CD14-positive monocyte (primary cell): ENCODE measurements at regions not wholly inside any gene's neighbourhood (a gene's known extent, or its start where the extent isn't known, plus 50 kb on each side); places are given as distances from the start of the nearest gene placed in this dataset.

Experiments
- DNase-seq, 3 donors: peaks; one replicate each; pipeline ENCODE4 v3.0.0-alpha.2; 2011 to 2022
- H2AFZ ChIP-seq: 2 replicates; pipeline ENCODE4 v1.6.0; 2012; ENCODE audit warnings: mild to moderate bottlenecking, low read depth, low read length, inconsistent platforms; ENCODE audit not compliant: insufficient read depth, poor library complexity, severe bottlenecking
- H3K27ac ChIP-seq, 2 donors: 1 replicate in 1 of 2; 2 replicates in 1 of 2; pipeline ENCODE4 v1.5.1; 2012 to 2013; ENCODE audit warnings: low read length in 2 of 2, control low read depth in 1 of 2, inconsistent platforms in 1 of 2, low read depth in 1 of 2, mild to moderate bottlenecking in 1 of 2
- H3K27me3 ChIP-seq, 2 donors: one replicate each; pipeline versions ENCODE4 v1.6.0 to v1.6.1; 2011 to 2013; ENCODE audit warnings: low read length in 2 of 2; ENCODE audit not compliant: control insufficient read depth in 2 of 2, insufficient read depth in 2 of 2
- H3K36me3 ChIP-seq, 2 donors: replicated peaks in 1 of 2; 1 replicate in 1 of 2; 2 replicates in 1 of 2; pipeline versions ENCODE4 v1.5.1 to v1.6.1; 2012 to 2013; ENCODE audit warnings: low read length in 2 of 2, control low read depth in 1 of 2, inconsistent platforms in 1 of 2, mild to moderate bottlenecking in 1 of 2; ENCODE audit not compliant: insufficient read depth in 2 of 2, control insufficient read depth in 1 of 2
- H3K4me1 ChIP-seq, 2 donors: 1 replicate in 1 of 2; 2 replicates in 1 of 2; pipeline versions ENCODE4 v1.5.1 to v1.6.1; 2012 to 2013; ENCODE audit warnings: low read length in 2 of 2, control low read depth in 1 of 2, inconsistent platforms in 1 of 2, mild to moderate bottlenecking in 1 of 2, moderate library complexity in 1 of 2; ENCODE audit not compliant: insufficient read depth in 2 of 2, control insufficient read depth in 1 of 2
- H3K4me2 ChIP-seq: replicated peaks from 2 replicates; pipeline ENCODE3; 2012; ENCODE audit warnings: low read length, moderate library complexity, mild to moderate bottlenecking; ENCODE audit not compliant: poor library complexity, severe bottlenecking; ENCODE audit errors: extremely low read depth
- H3K4me3 ChIP-seq, 3 experiments: fragments of 200-600 bp in 1 of 3; sonication (generic) in 1 of 3; replicated peaks in 1 of 3; 1 replicate in 2 of 3; 2 replicates in 1 of 3; pipeline ENCODE4 v1.5.1; 2011 to 2013; ENCODE audit warnings: low read length in 3 of 3, mild to moderate bottlenecking in 3 of 3, control low read depth in 2 of 3, low read depth in 2 of 3, inconsistent platforms in 1 of 3, moderate library complexity in 1 of 3
- H3K79me2 ChIP-seq: 2 replicates; pipeline ENCODE4 v1.6.0; 2012; ENCODE audit warnings: mild to moderate bottlenecking, control low read depth, inconsistent platforms, low read length, moderate library complexity; ENCODE audit not compliant: insufficient read depth
- H3K9ac ChIP-seq: 2 replicates; pipeline ENCODE4 v1.6.0; 2017; ENCODE audit warnings: low read length, mild to moderate bottlenecking; ENCODE audit not compliant: insufficient read depth, poor library complexity, severe bottlenecking
- H3K9me3 ChIP-seq, 2 donors: replicated peaks in 1 of 2; 1 replicate in 1 of 2; 2 replicates in 1 of 2; pipeline versions ENCODE4 v1.5.1 to v1.6.1; 2012 to 2013; ENCODE audit warnings: low read length in 2 of 2, control low read depth in 1 of 2; ENCODE audit not compliant: control insufficient read depth in 1 of 2, insufficient read depth in 1 of 2
- H4K20me1 ChIP-seq: 2 replicates; pipeline ENCODE4 v1.6.0; 2012; ENCODE audit warnings: mild to moderate bottlenecking, low read length, control low read depth, moderate library complexity; ENCODE audit not compliant: insufficient read depth
- H3K27ac Mint-ChIP-seq, 7 donors: one replicate each; pipeline ENCODE4 v1.8.0; 2020; ENCODE audit warnings: mild to moderate bottlenecking in 7 of 7, mixed read lengths in 7 of 7, moderate library complexity in 6 of 7, inconsistent platforms in 2 of 7
- H3K27me3 Mint-ChIP-seq, 3 donors: one replicate each; pipeline ENCODE4 v1.8.0; 2021 to 2022; ENCODE audit warnings: low read depth in 3 of 3, mild to moderate bottlenecking in 3 of 3, mixed read lengths in 3 of 3, moderate library complexity in 3 of 3, inconsistent platforms in 1 of 3
- H3K36me3 Mint-ChIP-seq, 2 donors: one replicate each; pipeline ENCODE4 v1.8.0; 2020; ENCODE audit warnings: mixed read lengths in 2 of 2, inconsistent platforms in 1 of 2, mild to moderate bottlenecking in 1 of 2
- H3K4me1 Mint-ChIP-seq: one replicate; pipeline ENCODE4 v1.8.0; 2020; ENCODE audit warnings: mild to moderate bottlenecking, mixed read lengths
- H3K4me3 Mint-ChIP-seq, 2 donors: one replicate each; pipeline ENCODE4 v1.8.0; 2020; ENCODE audit warnings: mild to moderate bottlenecking in 2 of 2, mixed read lengths in 2 of 2, moderate library complexity in 1 of 2
- H3K9me3 Mint-ChIP-seq, 7 donors: one replicate each; pipeline ENCODE4 v1.8.0; 2020 to 2022; ENCODE audit warnings: mixed read lengths in 7 of 7, mild to moderate bottlenecking in 6 of 7, moderate library complexity in 6 of 7, inconsistent platforms in 2 of 7
- WGBS: methylation state at CpG from one replicate; pipeline ENCODE4 v1.1.5; 2013; ENCODE audit warnings: missing lambda C conversion rate; ENCODE audit not compliant: insufficient coverage; 5-methylcytosine and 5-hydroxymethylcytosine counted together
- intact Hi-C, 2 donors: fragments of 100-400 bp; cut with micrococcal nuclease; formaldehyde crosslinking; loops; one replicate each; pipeline versions ENCODE4 v1.15.0 to v1.15.1; 2023
- TF ChIP-seq, protein P1 (sequence below): fragments of 200-600 bp; IDR thresholded peaks from one replicate; pipeline ENCODE4 v1.8.0; 2022; ENCODE audit warnings: antibody characterized with exemption, mild to moderate bottlenecking

DNA sequence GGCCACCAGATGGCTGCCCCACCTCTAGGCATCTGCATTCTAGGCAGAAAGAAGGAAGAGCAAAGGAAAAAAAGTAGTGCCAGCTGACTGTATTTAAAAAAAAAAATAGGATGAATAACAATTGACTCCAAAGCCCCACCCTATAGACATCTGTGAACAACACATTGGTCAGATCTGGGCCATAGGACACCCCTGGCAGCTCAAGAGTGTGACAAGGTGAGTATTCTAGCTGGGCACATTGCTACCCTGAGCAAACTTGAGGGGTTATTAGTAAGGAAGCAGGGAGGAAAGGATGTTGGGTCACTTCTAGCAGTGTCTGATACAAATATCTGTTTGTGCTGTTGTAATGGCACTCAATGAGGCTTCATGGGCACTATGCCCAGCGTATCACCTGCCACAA is 58.6 kb upstream of the NPAS2 start:
- H3K79me2 ChIP-seq, result no peaks in the 10 kb centered on the region
- 89% methylated on average over 1 of the region's 1 CpG for WGBS
- no peak overlapping the region for H2AFZ ChIP-seq
- H3K4me2 ChIP-seq, result no peak overlapping the region
- Mint-ChIP-seq H3K36me3 (no peaks in the 10 kb centered on the region), H3K27ac (no peak overlapping the region), H3K4me1 (no peaks in the 10 kb centered on the region), H3K27me3 (peaks cover 2 to 9% (median 6%) of the 10 kb centered on the region in 3 donors), H3K4me3 (no peak overlapping the region), H3K9me3 (peaks cover 0 to 8% (median 4%) of the 10 kb centered on the region in 7 donors)
- TF ChIP-seq, protein P1, sequence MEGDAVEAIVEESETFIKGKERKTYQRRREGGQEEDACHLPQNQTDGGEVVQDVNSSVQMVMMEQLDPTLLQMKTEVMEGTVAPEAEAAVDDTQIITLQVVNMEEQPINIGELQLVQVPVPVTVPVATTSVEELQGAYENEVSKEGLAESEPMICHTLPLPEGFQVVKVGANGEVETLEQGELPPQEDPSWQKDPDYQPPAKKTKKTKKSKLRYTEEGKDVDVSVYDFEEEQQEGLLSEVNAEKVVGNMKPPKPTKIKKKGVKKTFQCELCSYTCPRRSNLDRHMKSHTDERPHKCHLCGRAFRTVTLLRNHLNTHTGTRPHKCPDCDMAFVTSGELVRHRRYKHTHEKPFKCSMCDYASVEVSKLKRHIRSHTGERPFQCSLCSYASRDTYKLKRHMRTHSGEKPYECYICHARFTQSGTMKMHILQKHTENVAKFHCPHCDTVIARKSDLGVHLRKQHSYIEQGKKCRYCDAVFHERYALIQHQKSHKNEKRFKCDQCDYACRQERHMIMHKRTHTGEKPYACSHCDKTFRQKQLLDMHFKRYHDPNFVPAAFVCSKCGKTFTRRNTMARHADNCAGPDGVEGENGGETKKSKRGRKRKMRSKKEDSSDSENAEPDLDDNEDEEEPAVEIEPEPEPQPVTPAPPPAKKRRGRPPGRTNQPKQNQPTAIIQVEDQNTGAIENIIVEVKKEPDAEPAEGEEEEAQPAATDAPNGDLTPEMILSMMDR, result no peak
- no peaks in the 10 kb centered on the region for H3K9me3 ChIP-seq
- intact Hi-C loops, result no loop called here
- H4K20me1 ChIP-seq, result no peaks in the 10 kb centered on the region
- peaks cover 0 to 4% of the 10 kb centered on the region in 2 donors for H3K27me3 ChIP-seq
- H3K27ac ChIP-seq, result no peak overlapping the region
- no peak for DNase-seq
- no peaks in the 10 kb centered on the region for H3K36me3 ChIP-seq
- H3K4me3 ChIP-seq, result no peak overlapping the region
- no peak overlapping the region for H3K9ac ChIP-seq
- H3K4me1 ChIP-seq, result no peaks in the 10 kb centered on the region

DNA sequence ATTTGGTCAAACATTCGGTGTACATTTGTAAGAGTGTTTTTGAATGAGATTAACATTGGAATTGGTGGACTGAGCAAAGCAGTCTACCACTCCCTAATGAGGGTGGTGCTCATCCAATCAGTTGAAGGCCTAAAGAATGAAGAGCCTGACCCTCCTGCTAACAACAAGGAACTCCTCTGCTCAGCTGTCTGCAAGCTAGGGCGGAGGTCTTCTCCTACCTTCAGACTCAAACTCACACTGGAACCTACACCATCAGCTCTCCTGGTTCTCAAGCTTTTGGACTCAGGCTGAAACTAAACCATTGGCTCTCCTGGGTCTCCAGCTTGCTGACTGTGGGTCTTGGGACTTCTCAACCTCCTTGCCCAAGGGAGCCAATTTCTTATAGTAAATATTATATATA is 55.5 kb upstream of the NPAS2 start:
- WGBS, result no CpG with 5 or more reads among the region's 2 CpGs
- intact Hi-C loops, result no loop called here

More for the DNA sequence above, 55.5 kb upstream of the NPAS2 start:
- Histone ChIP-seq H3K36me3 (no peaks in the 10 kb centered on the region), H3K4me1 (no peaks in the 10 kb centered on the region), H2AFZ (no peak overlapping the region), H3K27me3 (peaks cover 0 to 11% of the 10 kb centered on the region in 2 donors), H3K4me3 (no peak overlapping the region), H3K79me2 (no peaks in the 10 kb centered on the region), H3K4me2 (no peak overlapping the region), H4K20me1 (no peaks in the 10 kb centered on the region), H3K9ac (no peak overlapping the region), H3K27ac (no peak overlapping the region), H3K9me3 (no peaks in the 10 kb centered on the region)
- H3K27me3 Mint-ChIP-seq, result peaks cover 4 to 14% (median 11%) of the 10 kb centered on the region in 3 donors
- no peak for DNase-seq
- H3K27ac Mint-ChIP-seq, result no peak overlapping the region
- peaks cover 0 to 5% (median 2%) of the 10 kb centered on the region in 7 donors for H3K9me3 Mint-ChIP-seq
- H3K4me3 Mint-ChIP-seq, result no peak overlapping the region
- TF ChIP-seq, protein P1, result no peak
- H3K4me1 Mint-ChIP-seq, result no peaks in the 10 kb centered on the region
- H3K36me3 Mint-ChIP-seq, result no peaks in the 10 kb centered on the region
